Activated CD4-positive, alpha-beta T cell treated with anti-CD3 and anti-CD28 coated beads for 48 hours (primary cell): ENCODE measurements at regions not wholly inside any gene's neighbourhood (a gene's known extent, or its start where the extent isn't known, plus 50 kb on each side); places are given as distances from the start of the nearest gene placed in this dataset.

Source experiments
- DNase-seq: peaks from one replicate; pipeline ENCODE4 v3.0.0-alpha.2; 2020

DNA sequence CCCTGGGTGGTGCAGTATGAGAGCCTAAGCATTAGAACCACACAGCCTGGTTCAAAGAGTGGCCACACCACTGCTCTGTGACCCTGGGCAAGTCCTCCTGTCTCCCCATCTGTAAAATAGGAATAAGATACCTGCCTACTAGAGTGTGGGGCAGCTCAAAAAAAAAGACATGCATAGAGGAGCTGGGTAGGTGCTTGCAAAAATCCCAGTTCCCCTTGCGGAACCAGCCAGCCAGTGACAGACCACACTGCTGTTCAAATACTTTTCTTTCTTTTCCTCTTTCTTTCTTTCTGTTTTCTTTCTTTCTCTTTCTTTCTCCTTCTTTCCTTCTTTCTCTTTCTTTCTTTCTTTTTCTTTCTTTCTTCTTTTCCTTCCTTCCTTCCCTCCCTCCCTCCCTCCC is 63.0 kb upstream of the TRIM2 start:
- DNase-seq, result no peak

DNA sequence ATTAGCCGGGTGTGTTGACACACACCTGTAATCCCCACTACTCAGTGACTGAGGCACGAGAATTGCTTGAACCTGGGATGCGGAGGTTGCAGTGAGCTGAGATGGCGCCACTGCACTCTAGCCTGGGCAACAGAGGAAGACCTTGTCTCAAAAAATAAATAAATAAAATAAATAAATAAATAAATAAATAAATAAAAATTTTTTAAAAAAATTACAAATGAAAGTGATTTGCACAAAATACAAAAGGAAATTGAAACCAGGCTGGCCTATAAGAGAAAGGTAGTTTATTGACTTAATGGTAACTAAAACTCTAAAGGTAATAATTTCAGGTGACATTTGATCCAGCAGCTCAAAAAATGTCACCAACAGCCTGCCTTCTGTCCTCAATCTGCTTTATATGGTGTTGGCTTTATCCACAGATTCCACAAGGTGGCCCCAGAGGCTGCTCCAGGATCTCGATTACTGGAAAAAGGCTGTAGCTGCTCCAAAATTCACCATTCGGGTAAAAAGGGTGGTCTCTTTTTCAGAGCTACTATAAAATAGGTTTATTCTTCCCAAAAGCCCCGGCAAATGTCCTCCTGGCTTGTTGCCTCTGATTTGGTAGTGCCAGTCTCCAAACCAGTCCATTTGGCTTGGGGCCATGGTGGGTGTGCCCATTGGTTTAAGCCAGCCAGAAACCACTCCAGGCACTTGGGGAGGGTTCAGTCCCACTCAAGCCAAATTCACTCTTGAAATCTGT is 61.4 kb upstream of the TRIM2 start:
- peak; percentile 69 for DNase-seq

DNA sequence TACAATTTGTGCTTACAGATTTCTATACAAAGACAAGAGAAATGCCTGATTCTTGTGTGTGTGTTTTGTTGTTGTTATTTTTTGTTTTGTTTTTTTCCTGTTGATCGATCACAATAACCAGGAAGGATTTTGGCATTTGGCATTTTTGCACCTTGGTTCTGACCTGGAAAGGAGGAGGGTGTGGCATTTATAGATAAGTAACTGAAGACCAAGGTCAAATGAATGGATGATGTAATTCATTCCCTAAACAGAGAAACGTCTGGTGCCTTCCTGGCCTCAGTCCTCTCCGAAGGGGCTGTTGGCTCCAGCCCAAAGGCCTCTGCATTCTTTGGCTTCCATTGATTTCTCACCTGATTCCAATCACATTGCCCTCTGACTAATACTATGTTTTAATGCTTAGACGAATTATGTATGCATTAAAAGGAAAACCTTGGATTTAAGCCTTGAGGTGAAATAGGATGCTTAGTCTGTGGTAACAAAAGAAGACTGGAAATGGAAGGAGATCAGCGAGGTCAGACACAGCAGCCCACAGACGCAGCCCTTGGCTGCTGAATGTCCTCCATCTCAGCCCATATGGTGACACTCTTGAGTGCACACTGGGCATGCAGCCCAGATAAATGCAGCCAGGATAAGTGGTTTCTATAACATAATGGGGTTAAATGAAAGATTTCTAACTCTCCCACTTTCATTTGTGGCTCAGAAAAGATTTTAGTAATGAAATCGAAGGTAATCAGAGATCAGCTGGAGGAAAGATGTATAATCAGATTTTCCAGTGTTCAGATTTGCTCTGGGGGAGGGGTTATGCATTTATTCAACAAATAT is 60.5 kb upstream of the TRIM2 start:
- no peak for DNase-seq

DNA sequence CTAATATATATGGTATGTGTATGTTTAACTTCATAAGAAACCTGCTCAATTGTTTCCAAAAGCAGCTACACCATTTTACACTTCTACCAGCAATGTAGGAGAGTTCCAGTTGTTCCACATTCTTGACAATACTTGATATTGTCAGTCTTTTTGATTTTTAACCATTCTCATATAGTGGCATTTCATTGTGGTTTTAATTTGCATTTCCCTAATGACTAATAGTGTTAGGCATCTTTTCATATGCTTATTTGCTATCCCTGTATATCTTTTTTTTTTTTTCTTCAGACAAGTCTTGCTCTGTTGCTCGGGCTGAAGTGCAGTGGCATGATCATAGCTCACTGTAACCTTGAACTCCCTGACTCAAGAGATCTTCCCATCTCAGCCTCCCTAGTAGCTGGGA is 58.2 kb upstream of the TRIM2 start:
- no peak for DNase-seq

DNA sequence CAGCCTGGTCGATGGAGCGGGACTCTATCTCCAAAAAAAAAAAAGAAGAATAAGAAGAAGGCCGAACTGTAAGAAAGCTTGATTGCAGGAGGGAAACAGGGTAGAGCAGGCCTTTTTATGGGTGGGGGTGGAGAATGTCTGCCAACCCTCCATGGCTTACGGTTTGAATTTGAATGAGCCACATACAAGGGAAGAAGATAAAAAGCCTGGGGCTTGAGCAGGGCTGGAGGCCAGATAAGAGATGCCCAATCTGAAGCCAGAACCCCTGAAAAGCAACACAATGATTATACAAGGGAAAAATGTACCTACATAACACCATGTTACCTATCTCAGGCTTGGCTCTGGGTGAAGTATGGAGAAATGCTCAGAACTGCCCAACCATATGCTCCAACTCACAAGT is 57.3 kb upstream of the TRIM2 start:
- no peak for DNase-seq

DNA sequence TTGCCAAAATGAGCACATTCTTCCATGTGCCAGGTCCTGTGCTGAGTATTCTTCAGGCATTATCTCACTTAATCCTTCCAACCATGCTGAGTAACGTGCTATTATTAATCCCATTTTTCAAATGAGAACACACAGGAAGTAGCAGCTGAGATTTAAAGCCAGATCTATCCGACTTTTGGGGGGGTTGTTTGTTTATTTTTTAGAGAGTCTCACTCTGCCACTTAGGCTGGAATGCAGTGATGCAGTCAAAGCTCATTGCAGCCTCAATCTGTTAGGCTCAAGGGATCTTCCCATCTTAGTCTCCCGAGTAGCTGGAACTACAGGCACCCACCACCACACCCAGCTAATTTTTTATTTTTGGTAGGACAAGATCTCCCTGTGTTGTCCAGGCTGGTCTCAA is 55.5 kb upstream of the TRIM2 start:
- no peak for DNase-seq

DNA sequence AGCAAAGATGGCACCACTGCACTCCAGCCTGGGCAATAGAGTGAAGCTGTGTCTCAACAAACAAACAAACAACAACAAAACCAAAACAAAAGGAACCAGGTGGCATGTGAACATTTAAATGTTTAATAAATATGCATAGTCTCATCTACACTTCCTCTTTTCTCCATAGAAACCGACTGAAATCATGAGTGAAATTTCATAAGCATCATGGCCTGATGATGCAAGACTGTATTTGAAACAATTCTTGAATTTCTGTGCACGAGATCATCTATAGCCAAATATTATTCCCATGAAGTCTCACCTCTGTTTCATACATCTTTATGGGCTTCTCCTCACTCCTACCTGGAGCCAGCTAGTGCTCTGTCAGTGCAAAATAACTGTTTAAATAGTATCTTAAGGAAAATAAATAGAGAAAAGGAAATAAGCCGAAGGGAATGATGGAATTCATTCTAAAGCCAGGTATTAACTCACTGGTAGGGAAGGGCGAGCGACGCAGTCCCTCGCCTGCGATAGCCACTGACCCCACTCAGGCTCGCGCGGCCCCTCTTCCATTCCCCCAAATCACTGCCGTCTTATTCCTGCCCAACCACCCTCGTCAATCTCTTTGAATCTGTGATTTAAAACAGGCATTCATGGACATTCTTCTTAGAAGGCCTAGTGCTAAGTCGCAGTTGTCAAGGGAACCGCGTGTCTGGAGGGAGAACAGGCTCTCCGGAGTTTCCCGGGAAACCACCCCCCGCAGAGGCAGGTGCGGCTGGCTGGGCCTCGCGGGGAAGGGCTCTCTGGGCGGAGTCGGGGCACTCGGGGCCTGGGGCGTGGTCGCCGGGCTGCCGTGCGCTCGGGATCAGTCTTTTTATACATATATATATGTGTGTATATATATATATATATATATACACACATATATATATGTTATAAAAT is 52.4 kb upstream of the TRIM2 start:
- peak; percentile 54 for DNase-seq

DNA sequence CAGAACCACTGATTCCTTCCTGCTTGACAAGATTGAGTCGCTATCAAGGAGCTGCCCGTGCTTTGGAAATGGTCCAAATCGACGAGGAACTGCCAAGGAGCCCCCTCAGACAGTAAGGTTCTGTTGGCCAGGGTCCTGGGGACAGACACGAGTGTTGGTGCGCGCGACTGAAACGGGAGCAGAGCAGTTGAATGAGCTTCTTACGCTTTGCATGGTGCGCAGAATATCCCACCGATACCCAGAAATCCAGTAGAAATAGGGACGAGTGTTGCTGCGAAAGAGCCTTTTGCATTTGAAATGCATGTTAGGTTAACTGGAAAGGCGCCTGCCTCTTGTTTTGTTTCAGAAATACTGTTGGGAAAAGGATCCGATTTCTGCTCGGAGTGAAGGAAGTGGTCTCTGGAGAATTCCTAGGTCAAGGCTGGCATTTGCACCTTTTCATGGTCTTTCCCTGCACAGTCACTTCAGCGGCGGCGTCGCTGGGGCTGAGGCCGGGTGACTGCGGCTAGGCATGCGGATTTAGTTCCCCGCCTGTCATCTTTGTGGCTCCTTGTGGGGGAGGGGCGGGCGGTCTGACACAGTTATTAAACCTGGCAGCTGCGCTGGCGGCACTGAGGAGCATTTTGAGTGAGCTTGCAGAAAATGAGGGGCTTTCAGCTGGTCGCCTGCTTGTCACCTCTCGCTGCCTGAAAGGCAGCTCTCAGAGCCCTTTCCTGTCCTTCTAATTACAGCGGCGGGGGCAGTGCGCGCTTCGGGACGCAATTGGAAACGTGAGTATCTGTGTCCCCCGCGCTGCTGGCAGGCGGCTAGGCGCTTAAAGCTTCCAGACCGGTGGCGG is 51.5 kb upstream of the TRIM2 start:
- DNase-seq, result peak; percentile 85

DNA sequence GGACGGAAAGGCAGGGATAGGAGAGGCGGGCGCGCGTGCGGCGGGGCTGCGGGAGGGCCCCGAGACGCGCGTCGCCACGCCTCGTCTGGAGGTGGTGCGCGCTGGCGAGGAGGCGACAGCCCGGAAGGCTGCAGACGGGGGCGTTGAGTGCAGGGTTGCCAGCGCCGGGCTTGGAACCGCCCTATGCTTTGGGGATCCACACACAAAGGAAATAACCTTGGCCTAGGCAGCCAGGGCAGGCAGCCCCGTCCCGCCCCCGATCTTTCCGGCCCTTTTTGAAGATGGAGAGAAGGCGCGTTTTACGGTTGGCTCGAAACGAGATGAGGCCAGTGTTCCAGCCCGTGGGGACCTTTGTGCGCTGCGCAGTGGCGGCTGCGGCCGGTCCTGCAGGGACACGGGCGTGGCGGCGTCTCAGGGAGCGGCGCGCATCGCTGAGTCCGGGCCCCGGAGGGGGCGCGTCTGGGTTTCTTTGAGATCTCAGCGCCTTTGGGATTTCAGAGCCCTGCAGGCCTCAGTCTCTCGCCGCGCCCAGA is 50.8 kb upstream of the TRIM2 start:
- peak; percentile 79 for DNase-seq

DNA sequence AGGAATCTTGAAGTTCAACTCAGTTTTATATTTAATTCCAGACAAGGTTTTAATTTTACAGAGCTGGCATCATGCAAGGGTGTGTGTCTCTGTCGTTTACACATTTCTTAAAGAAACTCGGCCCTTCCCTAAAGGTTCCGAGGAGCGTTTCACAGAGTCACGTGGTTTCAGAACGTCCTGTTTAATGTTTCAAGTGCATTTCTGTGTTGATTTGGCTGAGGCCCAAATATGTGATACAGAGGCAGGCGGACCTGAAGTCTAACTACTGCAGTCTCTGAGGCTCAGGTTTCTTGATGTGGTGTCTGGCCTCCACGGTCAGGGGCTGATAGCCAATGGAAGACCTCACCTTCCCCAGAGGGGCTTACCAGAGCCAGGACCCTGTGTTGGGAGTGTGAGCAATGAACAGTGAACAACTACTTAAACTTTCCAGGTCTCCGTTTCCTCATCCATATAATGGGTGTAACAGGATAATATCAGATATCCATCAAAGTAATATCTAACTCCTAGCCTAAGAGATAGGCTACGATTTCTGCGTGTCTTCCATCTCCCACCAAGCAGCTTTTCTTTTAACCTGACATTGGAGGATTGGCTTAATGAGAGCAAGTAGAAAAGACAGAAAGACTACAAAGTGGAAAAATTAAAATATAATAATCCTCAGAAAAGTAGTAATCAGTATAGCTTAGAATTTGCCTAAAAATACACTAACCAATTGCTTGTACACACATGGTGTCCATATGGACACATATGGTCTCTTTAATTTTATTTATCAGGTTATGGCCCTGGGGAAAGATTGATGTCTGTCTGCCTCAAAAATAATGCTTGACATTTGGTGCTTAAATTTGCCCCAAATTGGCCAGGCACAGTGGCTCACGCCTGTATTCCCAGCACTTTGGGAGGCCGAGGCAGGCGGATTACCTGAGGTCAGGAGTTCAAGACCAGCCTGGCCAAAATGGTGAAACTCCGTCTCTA is 50.0 kb upstream of the TRIM2 start:
- DNase-seq, result peak; percentile 21
